HEK293T (cell line): ENCODE measurements at regions not wholly inside any gene's neighbourhood (a gene's known extent, or its start where the extent isn't known, plus 50 kb on each side); places are given as distances from the start of the nearest gene placed in this dataset.
"Not testable (repeated sequence)": the region's sequence is repeated elsewhere in the genome, so short reads cannot be mapped to it uniquely, and the experiment has no call there.

Source experiments
- CTCF ChIA-PET: fragments of 350-600 bp; formaldehyde crosslinking; extraction: SDS; loops from one replicate; lab custom pipeline; 2021; ENCODE audit warnings: antibody characterized with exemption, inconsistent platforms; lab: Yijun Ruan, JAX
- POLR2A ChIA-PET: fragments of 350-600 bp; formaldehyde crosslinking; extraction: SDS; loops from one replicate; lab custom pipeline; 2020; ENCODE audit warnings: antibody characterized with exemption, inconsistent platforms; lab: Yijun Ruan, JAX
- DNase-seq: peaks from one replicate; pipeline ENCODE4 v3.0.0; 2012; ENCODE audit warnings: mixed read lengths; ENCODE audit errors: extremely low spot score
- ARNT ChIP-seq: fragments of 450-650 bp; IDR thresholded peaks from 2 replicates; pipeline ENCODE4 v1.6.1; 2017; ENCODE audit warnings: mild to moderate bottlenecking
- BHLHE40 ChIP-seq: fragments of 450-650 bp; IDR thresholded peaks from 2 replicates; pipeline ENCODE4 v1.6.1; 2016; ENCODE audit warnings: mild to moderate bottlenecking, moderate library complexity, borderline replicate concordance
- CTBP1 ChIP-seq: fragments of 450-650 bp; IDR thresholded peaks from 2 replicates; pipeline ENCODE4 v1.6.1; 2016; ENCODE audit warnings: borderline replicate concordance
- ELF4 ChIP-seq: fragments of 450-650 bp; IDR thresholded peaks from 2 replicates; pipeline ENCODE4 v1.6.1; 2017; ENCODE audit warnings: antibody characterized with exemption
- FOXA1 ChIP-seq: fragments of 450-650 bp; IDR thresholded peaks from 2 replicates; pipeline ENCODE4 v1.6.1; 2016; ENCODE audit warnings: mild to moderate bottlenecking
- FOXK2 ChIP-seq: fragments of 450-650 bp; IDR thresholded peaks from 2 replicates; pipeline ENCODE4 v1.6.1; 2016; ENCODE audit warnings: mild to moderate bottlenecking
- FOXM1 ChIP-seq: fragments of 450-650 bp; IDR thresholded peaks from 2 replicates; pipeline ENCODE4 v1.6.1; 2017; ENCODE audit warnings: mild to moderate bottlenecking, borderline replicate concordance
- HDGF ChIP-seq: fragments of 450-650 bp; IDR thresholded peaks from 2 replicates; pipeline ENCODE4 v1.6.1; 2017; ENCODE audit warnings: antibody characterized with exemption, borderline replicate concordance
- L3MBTL2 ChIP-seq: fragments of 450-650 bp; conservative IDR thresholded peaks from 2 replicates; pipeline ENCODE4 v1.6.1; 2016; ENCODE audit warnings: mild to moderate bottlenecking
- LEF1 ChIP-seq: fragments of 450-650 bp; IDR thresholded peaks from 2 replicates; pipeline ENCODE4 v1.6.1; 2017; ENCODE audit warnings: mild to moderate bottlenecking, borderline replicate concordance
- NFRKB ChIP-seq: fragments of 450-650 bp; IDR thresholded peaks from 2 replicates; pipeline ENCODE4 v1.6.1; 2016; ENCODE audit warnings: mild to moderate bottlenecking, moderate library complexity
- SP1 ChIP-seq: fragments of 450-650 bp; IDR thresholded peaks from 2 replicates; pipeline ENCODE4 v1.6.1; 2017
- SUZ12 ChIP-seq: fragments of 450-650 bp; IDR thresholded peaks from 2 replicates; pipeline ENCODE4 v1.6.1; 2016; ENCODE audit warnings: mild to moderate bottlenecking
- TARDBP ChIP-seq: fragments of 450-650 bp; IDR thresholded peaks from 2 replicates; pipeline ENCODE4 v1.6.1; 2016
- ZNF384 ChIP-seq: fragments of 450-650 bp; IDR thresholded peaks from 2 replicates; pipeline ENCODE4 v1.6.1; 2016
- TF ChIP-seq, protein P1 (sequence below): fragments of 450-650 bp; IDR thresholded peaks from 2 replicates; pipeline ENCODE4 v1.6.1; 2016

DNA sequence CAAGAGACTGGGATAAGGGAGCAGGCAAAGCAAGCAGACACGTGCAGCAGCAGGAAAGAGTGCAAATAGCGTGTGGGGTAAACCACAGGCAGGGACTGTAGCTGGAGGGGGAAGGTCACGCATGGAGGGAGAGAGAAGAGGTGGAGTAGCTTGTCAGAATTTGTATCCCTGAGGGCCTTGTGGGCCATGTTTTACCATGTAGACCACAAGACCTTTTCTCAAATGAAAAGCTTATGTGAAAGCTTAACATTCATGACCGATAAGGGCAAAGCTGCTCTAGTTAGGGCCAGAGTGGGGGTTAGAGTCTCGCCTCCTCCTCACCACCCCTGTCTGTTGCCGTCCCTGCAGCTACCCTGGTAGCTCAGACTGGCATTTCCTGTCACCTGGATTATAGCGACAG lies 152.9 kb upstream of the E2F7 start:
- ChIA-PET POLR2A (no interaction called here), CTCF (no interaction called here)
- TF ChIP-seq ZNF384 = no peak
- no peak for TF ChIP-seq FOXA1
- TF ChIP-seq, protein P1, sequence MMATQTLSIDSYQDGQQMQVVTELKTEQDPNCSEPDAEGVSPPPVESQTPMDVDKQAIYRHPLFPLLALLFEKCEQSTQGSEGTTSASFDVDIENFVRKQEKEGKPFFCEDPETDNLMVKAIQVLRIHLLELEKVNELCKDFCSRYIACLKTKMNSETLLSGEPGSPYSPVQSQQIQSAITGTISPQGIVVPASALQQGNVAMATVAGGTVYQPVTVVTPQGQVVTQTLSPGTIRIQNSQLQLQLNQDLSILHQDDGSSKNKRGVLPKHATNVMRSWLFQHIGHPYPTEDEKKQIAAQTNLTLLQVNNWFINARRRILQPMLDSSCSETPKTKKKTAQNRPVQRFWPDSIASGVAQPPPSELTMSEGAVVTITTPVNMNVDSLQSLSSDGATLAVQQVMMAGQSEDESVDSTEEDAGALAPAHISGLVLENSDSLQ = no peak
- TF ChIP-seq L3MBTL2 = no peak
- no peak for TF ChIP-seq SP1
- no peak for TF ChIP-seq ARNT
- no peak for TF ChIP-seq NFRKB
- TF ChIP-seq CTBP1 = no peak
- TF ChIP-seq LEF1 = no peak
- no peak for TF ChIP-seq HDGF
- TF ChIP-seq FOXM1 = no peak
- no peak for TF ChIP-seq ELF4
- TF ChIP-seq SUZ12 = no peak
- no peak for TF ChIP-seq BHLHE40
- TF ChIP-seq TARDBP = no peak
- no peak for TF ChIP-seq FOXK2
- DNase-seq = no peak

DNA sequence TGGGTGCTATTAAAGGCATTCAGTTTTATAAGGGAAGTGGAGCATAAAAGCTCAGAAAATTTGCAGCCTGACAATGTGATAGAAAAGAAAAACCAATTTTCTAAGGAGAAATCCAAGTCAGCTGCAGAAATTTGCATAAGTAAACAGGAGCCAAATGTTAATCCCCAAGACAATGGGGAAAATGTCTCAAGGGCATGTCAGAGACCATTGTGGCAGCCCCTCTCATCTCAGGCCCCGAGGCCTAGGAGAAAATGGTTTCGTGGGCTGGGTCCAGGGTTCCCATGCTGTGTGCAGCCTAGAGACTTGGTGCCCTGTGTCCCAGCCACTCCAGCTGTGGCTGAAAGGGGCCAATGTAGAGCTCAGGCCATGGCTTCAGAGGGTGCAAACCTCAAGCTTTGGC lies 150.8 kb upstream of the E2F7 start:
- POLR2A ChIA-PET, CTCF ChIA-PET, DNase-seq: not testable (repeated sequence)

DNA sequence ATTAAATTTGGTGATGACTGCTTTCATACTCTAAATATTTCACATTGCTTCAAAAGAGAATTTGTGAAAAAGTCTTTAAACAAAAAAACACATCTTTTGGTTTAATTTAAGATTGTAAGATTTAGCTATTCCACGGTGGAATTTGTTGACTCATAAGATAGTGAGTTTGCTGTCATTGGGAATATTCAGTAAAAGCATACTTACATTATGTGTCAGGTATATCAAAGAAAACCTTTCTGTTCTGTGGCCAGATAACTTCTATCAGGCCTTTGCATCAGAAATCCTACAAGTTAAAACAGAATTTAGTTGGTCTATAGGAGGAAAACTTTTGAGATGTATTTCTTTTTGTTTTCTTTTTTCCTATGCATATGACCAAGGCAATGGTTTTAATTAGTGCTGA lies 148.8 kb upstream of the E2F7 start:
- no peak for DNase-seq
- no peak for TF ChIP-seq LEF1
- no peak for TF ChIP-seq FOXA1
- no peak for TF ChIP-seq FOXM1
- no peak for TF ChIP-seq SUZ12
- no peak for TF ChIP-seq TARDBP
- no peak for TF ChIP-seq L3MBTL2
- no peak for TF ChIP-seq ARNT
- TF ChIP-seq CTBP1 = no peak
- no peak for TF ChIP-seq SP1
- no peak for TF ChIP-seq NFRKB
- no peak for TF ChIP-seq ZNF384
- no peak for TF ChIP-seq HDGF
- TF ChIP-seq, protein P1 = no peak
- no peak for TF ChIP-seq BHLHE40
- no peak for TF ChIP-seq ELF4
- no peak for TF ChIP-seq FOXK2
- ChIA-PET POLR2A (no interaction called here), CTCF (no interaction called here)

DNA sequence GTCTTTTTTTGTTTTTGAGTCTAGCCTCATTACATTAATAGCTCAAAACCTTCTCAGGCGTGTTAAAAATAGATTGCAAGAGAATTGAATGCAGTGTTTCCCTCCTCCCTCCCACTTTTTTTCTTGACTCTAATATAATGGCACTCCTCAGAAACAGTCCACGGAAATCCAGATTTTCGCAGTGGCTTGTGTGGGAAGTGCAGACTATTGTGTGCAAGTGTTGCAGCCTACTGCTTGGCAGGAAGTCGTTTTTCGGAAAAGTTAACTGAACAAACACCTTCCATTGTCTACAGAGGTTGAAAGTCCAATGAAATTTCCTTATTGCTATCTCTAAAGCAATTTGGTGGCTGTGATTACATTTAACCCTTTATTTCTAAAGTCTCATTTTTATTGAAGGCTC lies 147.9 kb upstream of the E2F7 start:
- CTCF ChIA-PET = no interaction called here
- POLR2A ChIA-PET = no interaction called here
- TF ChIP-seq CTBP1 (no peak), L3MBTL2 (no peak), SP1 (no peak), ELF4 (no peak), FOXK2 (no peak), BHLHE40 (no peak), ARNT (no peak), FOXA1 (no peak), NFRKB (no peak), ZNF384 (no peak), TARDBP (no peak), HDGF (no peak), LEF1 (no peak), FOXM1 (no peak), SUZ12 (no peak)
- TF ChIP-seq, protein P1 = no peak
- no peak for DNase-seq

DNA sequence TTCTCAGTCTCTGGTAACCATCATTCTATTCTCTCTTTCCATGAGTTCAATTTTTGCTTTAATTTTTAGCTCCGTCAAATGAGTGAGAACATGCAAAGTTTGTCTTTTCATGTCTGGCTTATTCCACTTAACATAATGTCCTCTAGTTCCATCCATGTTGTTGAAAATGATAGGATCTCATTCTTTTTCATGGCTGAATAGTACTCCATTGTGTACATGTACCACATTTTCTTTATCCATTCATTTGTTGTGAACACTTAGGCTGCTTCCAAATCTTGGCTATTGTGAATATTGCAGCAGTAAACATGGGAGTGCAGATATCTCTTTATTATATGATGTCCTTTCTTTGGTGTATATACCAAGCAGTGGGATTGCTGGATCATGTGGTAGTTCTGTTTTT lies 145.4 kb upstream of the E2F7 start:
- DNase-seq = no peak
- no peak for TF ChIP-seq NFRKB
- ChIA-PET POLR2A (no interaction called here), CTCF (no interaction called here)

DNA sequence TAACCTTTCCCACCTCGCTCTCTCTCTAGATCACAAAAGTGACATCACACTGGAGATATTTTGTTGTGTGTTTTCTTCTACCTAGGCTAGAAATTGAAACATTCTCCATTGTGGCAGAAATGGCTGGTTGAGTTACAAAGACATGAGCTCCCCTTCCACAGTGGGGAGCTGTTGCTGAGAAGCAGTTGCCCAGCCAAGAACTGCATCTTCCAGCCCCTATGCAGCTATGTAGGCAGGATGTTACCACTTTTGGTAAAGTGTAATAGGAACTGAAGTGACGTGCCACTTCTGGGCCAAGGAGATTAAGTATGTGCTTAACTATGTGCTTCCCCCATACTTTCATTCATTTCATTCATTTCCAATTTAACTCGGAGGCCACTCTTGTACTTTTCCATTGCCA lies 138.7 kb upstream of the E2F7 start:
- ChIA-PET CTCF (no interaction called here), POLR2A (no interaction called here)
- peak; percentile 9 for DNase-seq
- no peak for TF ChIP-seq ZNF384
- no peak for TF ChIP-seq SUZ12
- no peak for TF ChIP-seq LEF1
- TF ChIP-seq, protein P1 = no peak
- no peak for TF ChIP-seq FOXM1
- no peak for TF ChIP-seq BHLHE40
- no peak for TF ChIP-seq CTBP1
- no peak for TF ChIP-seq HDGF
- TF ChIP-seq ELF4 = no peak
- no peak for TF ChIP-seq NFRKB
- TF ChIP-seq SP1 = no peak
- TF ChIP-seq L3MBTL2 = no peak
- TF ChIP-seq ARNT = no peak
- TF ChIP-seq FOXA1 = no peak
- TF ChIP-seq FOXK2 = no peak
- no peak for TF ChIP-seq TARDBP
